ENCODE measurements at regions not wholly inside any gene's neighbourhood (a gene's known extent, or its start where the extent isn't known, plus 50 kb on each side); places are given as distances from the start of the nearest gene placed in this dataset.

DNA sequence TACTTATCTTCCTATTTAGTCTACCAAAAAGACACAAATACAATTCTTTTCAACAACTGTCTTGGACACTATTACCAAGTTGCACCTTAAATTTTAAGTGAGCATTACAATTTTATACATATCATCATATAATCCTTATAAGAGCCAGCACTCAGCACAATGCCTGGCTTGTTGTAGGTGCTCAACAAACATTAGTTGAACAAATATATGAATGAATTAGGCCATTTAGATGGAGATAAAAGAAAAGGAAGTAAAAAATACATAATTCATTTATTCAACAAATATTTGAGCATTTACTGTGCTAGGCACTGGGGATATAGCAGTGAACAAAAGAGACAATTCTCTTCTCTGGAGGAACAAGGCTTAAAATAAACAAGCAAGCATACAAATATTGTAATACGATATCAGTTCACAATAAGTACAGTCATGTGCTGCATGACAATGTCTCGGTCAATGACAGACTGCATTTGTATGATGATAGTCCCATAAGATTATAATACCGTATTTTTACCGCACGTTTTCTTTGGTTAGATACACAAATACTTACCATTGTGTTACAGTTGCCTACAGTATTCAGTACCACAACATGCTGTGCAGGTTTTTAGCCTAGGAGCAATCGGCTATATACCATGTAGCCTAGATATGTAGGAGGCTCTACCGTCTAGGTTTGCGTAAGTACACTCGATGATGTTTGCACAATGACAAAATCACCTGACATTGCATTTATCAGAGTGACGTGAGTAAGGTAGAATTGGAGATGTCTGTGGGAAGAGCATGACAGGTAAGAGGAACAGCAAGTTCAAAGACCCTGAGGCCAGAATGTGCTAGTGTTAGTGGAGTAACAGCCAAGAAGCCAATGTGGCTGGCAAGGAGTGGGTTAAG is 86.4 kb upstream of the HS3ST2 start:
- Mint-ChIP-seq H3K27ac (no peak overlapping the region), H3K9me3 (no peaks in the 10 kb centered on the region), H3K27me3 (peaks cover 30% of the 10 kb centered on the region), H3K4me3 (no peak overlapping the region), H3K36me3 (no peaks in the 10 kb centered on the region), H3K4me1 (peaks cover 4% of the 10 kb centered on the region)
- ATAC-seq: no peak

DNA sequence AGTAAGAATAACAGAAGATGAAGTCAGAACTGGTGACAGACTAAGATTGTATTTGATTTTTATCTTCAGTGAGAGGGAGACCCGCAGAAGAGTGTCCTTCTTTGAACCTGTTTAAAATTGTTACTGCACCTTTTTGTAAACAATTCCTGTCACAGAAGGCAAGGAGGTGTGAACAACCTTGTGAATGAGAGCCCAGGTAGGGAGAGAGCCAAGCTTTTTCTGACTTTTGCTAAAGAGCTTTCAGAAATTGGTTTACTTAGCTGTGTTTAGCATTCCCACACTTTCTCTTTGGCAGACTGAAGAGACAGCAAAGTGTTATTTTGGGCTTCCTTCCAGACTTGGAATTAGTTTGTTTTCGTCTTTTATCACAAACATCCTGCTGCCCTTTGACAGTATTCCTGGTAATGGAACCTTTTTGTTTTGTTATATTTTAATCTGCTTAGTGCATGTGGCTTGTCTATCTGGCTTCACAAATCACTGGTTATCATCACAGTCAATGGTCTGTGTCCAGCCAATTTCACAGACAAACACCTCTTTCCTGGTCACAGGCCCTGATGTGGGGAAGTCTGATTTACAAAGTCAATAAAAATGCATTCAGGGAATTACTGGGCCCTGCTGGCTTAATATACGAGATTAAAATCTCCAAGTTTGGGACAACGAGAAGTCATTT is 85.7 kb upstream of the HS3ST2 start:
- Mint-ChIP-seq H3K9me3 (no peaks in the 10 kb centered on the region), H3K4me1 (peaks cover 6% of the 10 kb centered on the region), H3K4me3 (no peak overlapping the region), H3K36me3 (no peaks in the 10 kb centered on the region), H3K27ac (no peak overlapping the region), H3K27me3 (peaks cover 30% of the 10 kb centered on the region)
- ATAC-seq: no peak

DNA sequence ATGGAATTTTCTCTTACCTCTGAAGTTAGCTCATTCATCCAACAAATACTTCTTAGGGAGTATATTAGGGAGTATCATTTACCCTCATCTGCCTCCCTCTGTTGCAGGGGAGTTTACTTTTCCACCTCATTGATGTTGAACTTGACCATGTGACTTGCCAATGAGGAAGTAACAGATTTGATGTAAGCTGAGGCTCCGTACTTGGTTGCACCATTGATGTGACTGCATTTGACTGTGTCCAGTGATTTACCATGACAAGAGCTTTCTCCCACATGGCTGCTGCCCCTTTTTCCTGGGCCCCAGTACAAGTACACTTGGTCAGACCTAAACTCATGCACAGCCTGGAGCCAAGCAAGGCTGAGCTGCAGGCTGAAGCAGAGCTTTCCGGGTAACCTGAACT is 81.6 kb upstream of the HS3ST2 start:
- Mint-ChIP-seq H3K4me1 (peaks cover 6% of the 10 kb centered on the region), H3K9me3 (no peaks in the 10 kb centered on the region), H3K27ac (no peak overlapping the region), H3K36me3 (no peaks in the 10 kb centered on the region), H3K27me3 (peaks cover 13% of the 10 kb centered on the region), H3K4me3 (no peak overlapping the region)
- ATAC-seq: peak; percentile 24

DNA sequence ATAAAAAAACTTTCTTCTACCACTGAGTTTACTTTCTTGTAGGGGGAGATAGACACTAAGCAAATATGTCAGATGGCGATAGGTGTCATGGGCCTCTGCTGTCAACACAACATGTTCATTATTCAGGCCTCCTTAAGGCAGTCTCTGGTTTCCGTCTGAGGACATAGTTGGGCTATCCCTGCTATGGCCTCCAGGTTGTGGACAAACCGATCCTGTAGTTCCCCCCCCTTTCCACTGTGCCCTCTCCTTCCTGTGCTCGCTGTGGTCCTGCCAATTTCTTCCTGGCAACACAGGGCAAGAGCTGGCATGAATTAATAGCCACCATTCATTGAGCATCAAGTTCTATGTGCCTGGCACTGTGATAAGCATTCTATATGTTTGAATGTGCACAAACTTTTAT is 81.0 kb upstream of the HS3ST2 start:
- peaks cover 6% of the 10 kb centered on the region for H3K4me1 Mint-ChIP-seq
- no peaks in the 10 kb centered on the region for H3K9me3 Mint-ChIP-seq
- no peak overlapping the region for H3K27ac Mint-ChIP-seq
- peaks cover 17% of the 10 kb centered on the region for H3K27me3 Mint-ChIP-seq
- no peak for ATAC-seq
- no peak overlapping the region for H3K4me3 Mint-ChIP-seq
- no peaks in the 10 kb centered on the region for H3K36me3 Mint-ChIP-seq

DNA sequence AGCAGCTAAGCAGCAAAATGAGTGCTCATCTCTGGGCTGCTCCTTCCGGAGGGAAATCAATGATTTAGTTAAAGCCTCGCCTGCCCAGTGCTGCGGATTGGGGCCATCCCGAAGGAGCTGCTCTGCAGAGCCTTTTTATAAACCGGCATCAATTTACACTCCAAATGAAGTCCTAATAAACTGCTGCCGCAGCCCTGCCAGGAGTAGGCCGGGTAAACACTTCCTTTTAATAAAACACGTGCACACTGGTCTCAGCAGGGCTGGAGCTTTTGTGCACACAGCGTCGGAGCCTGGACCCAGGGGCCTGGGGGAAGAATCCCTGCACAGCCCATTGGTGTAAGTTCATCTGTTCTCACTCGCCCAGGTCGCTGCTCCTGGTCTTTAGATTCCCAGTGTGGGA is 79.6 kb upstream of the HS3ST2 start:
- Mint-ChIP-seq H3K36me3 (no peaks in the 10 kb centered on the region), H3K4me3 (no peak overlapping the region), H3K4me1 (peaks cover 11% of the 10 kb centered on the region), H3K27ac (no peak overlapping the region), H3K27me3 (peaks cover 17% of the 10 kb centered on the region), H3K9me3 (no peaks in the 10 kb centered on the region)
- ATAC-seq: no peak

DNA sequence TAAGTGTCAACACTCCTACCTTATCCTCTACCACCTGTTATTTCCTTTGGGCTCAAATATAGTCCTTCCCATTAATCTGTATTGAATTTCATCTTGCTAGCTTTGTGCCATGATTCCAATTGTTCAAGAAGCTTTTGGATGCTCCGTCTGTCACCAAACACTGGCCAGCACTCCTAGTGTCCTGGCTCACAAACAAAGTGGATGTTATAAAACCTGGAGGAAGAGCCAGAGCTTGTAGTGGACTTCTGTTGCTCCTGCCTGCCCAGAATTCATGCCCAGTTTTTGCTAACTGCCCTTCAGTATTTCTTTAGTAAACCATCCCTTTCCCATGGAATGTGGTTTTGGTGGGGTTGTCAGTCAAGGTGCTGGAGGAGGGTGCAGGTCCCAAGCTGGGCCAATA is 77.2 kb upstream of the HS3ST2 start:
- Mint-ChIP-seq H3K4me3 (no peak overlapping the region), H3K4me1 (peaks cover 11% of the 10 kb centered on the region), H3K27ac (no peak overlapping the region), H3K36me3 (no peaks in the 10 kb centered on the region), H3K27me3 (peaks cover 21% of the 10 kb centered on the region), H3K9me3 (no peaks in the 10 kb centered on the region)
- ATAC-seq: no peak

DNA sequence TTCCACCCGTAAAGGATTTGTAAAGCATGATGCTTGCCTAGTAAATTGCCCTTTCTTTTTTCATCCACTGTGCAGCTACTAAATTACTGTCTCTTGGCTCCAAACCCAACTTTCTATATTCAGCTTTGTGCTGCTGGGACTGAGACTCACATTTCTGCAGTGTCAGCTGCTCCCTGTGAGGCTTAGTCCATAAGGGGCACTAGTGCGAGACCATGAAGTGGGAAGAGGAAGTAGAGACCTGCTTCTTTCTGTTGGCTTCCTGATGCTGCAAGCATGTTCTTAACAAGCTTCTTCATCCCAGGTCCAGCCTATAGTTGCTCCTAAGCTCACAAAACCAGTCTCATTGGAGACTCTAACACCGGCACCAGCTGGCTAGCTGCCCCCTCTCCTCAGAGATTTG is 74.9 kb upstream of the HS3ST2 start:
- Mint-ChIP-seq H3K4me1 (peaks cover 5% of the 10 kb centered on the region), H3K27me3 (peaks cover 19% of the 10 kb centered on the region), H3K36me3 (no peaks in the 10 kb centered on the region), H3K4me3 (no peak overlapping the region), H3K27ac (no peak overlapping the region), H3K9me3 (peaks cover 12% of the 10 kb centered on the region)
- no peak for ATAC-seq

DNA sequence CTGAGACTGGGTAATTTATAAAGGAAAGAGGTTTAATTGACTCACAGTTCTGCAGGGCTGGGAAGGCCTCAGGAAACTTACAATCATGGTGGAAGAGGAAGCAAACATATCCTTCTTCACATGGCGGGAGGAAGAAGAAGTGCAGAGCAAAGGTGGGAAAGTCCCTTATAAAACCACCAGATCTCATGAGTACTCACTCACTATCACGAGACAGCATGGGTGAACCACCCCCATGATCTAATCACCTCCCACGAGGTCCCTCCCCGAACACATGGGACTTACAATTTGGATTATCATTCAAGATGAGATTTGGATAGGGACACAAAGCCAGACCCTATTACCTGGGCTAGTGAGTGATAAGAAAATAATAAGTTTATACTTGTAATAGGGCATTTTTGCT is 70.6 kb upstream of the HS3ST2 start:
- Mint-ChIP-seq H3K27me3 (peaks cover 29% of the 10 kb centered on the region), H3K27ac (no peak overlapping the region), H3K36me3 (no peaks in the 10 kb centered on the region), H3K4me1 (peaks cover 5% of the 10 kb centered on the region), H3K9me3 (peaks cover 17% of the 10 kb centered on the region), H3K4me3 (no peak overlapping the region)
- ATAC-seq: no peak

DNA sequence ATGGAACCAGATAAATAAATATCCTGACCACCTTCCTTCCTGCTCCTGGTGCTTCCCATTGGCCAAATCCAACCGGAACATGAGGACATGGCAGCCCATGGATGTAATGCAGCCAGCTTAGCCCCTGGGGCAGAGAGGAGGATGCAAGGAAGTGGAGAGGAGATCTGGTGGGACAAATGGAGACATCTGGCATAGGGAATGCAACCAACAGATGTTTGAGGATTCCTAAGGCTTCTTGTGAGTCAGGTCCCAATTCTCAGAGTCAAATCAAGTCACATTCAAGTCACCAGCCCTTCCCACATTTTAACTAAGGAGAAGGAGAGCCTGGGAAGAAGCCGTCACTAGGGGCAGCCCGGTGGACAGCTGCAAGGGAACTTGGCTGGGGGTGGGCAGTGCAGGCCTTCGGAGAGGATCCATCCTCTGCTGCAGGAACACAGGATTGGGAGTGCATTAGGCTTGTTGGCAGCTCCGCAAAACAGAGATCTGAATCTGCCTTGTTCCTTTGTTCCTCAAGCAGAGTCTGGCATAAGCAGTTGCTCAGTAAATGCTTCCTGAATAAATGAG is 62.8 kb upstream of the HS3ST2 start:
- Mint-ChIP-seq H3K4me1 (no peaks in the 10 kb centered on the region), H3K27ac (no peak overlapping the region), H3K36me3 (no peaks in the 10 kb centered on the region), H3K4me3 (no peak overlapping the region), H3K27me3 (peaks cover 23% of the 10 kb centered on the region), H3K9me3 (peaks cover 3% of the 10 kb centered on the region)
- no peak for ATAC-seq

DNA sequence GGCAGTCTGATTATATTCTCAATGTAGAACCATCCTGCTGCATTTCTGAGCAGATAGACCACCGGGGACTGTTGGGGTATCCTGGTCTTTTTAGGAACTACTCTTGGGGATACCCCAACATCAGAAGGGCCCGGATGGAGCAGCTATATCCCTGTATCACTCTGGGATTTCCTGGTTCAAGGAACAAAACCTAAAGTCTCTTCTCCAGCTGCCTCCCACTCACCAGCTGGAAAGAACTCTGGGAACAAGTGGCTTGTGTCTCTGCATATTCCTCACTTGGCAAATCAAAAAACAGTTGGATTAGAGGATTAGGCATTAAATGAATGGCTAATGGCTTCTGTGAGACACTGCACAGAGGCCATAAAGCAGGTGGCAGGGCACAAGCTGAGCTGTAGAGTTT is 62.3 kb upstream of the HS3ST2 start:
- H3K9me3 Mint-ChIP-seq: no peaks in the 10 kb centered on the region
- no peaks in the 10 kb centered on the region for H3K36me3 Mint-ChIP-seq
- ATAC-seq: no peak
- H3K4me1 Mint-ChIP-seq: no peaks in the 10 kb centered on the region
- H3K27me3 Mint-ChIP-seq: peaks cover 18% of the 10 kb centered on the region
- no peak overlapping the region for H3K27ac Mint-ChIP-seq
- H3K4me3 Mint-ChIP-seq: no peak overlapping the region

DNA sequence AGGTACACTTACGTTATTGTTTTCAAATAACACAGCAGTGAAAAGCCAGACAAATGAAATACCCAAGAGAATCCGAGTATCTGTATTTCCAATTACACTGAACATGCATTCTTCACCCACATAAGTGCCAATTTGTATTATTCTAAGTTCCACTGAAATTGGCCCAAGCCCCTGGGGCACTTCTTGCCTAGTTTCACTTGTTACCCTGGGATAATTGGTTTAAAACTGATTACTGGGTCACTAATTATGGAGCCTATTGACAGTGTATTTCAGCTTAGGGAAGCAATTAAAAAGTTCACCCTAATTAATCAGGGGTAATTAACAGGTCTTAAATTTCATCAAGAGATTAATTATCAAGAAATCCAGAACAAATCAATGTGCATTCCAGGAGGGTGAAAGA is 60.5 kb upstream of the HS3ST2 start:
- no peaks in the 10 kb centered on the region for H3K4me1 Mint-ChIP-seq
- H3K9me3 Mint-ChIP-seq: no peaks in the 10 kb centered on the region
- H3K27ac Mint-ChIP-seq: no peak overlapping the region
- ATAC-seq: no peak
- no peak overlapping the region for H3K4me3 Mint-ChIP-seq
- peaks cover 10% of the 10 kb centered on the region for H3K27me3 Mint-ChIP-seq
- H3K36me3 Mint-ChIP-seq: no peaks in the 10 kb centered on the region

DNA sequence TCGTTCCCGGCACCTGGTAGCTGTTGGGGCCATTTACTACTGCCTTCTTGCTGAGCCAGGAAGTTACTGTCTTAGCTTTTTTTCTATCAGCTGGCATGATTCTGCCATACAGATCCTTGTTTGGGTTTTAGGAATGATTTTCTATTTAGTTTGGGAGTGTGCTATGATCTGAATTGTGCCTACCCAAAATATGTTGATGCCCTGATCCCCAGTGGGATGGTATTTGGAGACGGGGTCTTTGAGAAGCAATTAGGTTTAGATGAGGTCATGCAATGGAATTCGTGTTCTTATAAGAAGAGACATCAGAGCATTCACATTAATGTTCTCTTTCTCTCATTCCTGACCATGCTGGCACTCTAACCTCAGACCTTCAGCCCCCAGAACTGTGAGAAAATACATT is 59.4 kb upstream of the HS3ST2 start:
- H3K27me3 Mint-ChIP-seq: peaks cover 7% of the 10 kb centered on the region

DNA sequence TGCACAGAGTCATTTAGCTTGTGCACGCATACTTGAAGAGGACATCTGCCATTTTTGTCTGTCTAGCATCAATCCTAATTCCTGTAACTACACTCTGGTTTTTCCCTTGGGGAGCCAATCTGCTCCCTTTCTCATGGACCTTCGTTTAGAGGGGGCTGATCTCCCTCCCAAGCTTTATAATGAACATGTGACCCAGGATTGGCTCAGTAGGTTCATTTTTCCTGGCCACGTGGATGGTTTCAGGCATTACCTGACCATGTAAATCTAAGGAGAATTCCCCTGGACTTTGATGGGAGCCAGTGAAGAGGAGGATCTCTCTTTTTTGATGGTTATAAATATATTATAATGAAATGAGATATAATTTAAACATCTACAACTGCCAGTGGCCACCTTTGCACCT is 56.8 kb upstream of the HS3ST2 start:
- ATAC-seq: no peak
- no peak overlapping the region for H3K4me3 Mint-ChIP-seq
- no peaks in the 10 kb centered on the region for H3K9me3 Mint-ChIP-seq
- H3K4me1 Mint-ChIP-seq: no peaks in the 10 kb centered on the region
- no peaks in the 10 kb centered on the region for H3K36me3 Mint-ChIP-seq
- peaks cover 7% of the 10 kb centered on the region for H3K27me3 Mint-ChIP-seq
- H3K27ac Mint-ChIP-seq: no peak overlapping the region

More for the DNA sequence above, 59.4 kb upstream of the HS3ST2 start:
- Mint-ChIP-seq H3K4me3 (no peak overlapping the region), H3K27ac (no peak overlapping the region), H3K36me3 (no peaks in the 10 kb centered on the region), H3K4me1 (no peaks in the 10 kb centered on the region), H3K9me3 (no peaks in the 10 kb centered on the region)
- ATAC-seq: no peak

DNA sequence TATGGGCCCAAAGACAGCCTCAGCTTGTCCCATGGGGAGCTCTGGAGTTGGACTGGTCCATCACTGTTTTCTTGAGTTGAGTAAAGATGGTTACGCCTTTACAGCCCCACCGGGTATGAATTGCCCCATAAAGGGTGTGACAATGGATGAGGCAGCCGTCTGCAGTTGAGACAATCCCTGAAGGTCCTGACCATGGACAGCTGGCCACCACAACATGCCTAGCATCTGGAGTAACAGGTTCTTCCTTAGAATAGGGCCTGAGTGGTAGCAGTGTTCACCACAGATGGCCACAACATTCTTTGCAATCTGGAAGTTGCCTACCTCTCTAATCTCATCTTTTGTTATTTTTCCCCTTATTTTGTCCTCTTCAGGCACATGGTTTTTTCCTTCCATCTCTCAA is 51.5 kb upstream of the HS3ST2 start:
- Mint-ChIP-seq H3K27me3 (peaks cover 8% of the 10 kb centered on the region), H3K9me3 (no peaks in the 10 kb centered on the region), H3K27ac (no peak overlapping the region), H3K4me1 (no peaks in the 10 kb centered on the region), H3K36me3 (no peaks in the 10 kb centered on the region), H3K4me3 (no peak overlapping the region)
- no peak for ATAC-seq

DNA sequence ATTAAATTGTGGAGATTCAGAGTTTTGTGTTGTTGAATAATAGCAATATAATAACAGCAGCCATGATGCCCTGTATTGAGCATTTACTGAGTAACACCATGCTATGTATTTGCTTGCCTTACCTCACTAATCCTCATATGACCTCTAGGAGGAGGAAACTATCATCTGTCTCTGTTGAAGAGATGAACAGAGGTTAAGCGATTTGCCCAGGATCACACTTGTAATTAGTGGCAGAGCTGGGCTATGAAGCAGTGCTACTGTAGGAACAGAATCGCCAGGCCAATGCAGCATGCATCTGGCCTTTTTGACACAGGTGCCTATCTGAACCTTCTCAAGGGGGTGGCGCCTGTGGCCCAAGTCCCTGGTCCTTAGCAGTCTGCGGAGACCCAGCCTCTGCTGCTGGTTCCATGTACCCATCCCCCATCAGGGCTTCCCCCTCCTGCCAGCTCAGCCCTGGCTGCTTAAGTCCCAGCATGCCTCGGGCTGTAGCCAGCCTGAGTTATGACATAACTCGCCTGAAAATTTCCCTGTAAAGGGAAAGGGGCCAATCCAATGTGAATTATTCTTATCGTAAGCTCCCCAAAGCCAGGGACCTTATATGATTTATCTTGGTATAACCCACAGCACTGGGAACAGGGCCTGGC is 50.4 kb upstream of the HS3ST2 start:
- Mint-ChIP-seq H3K9me3 (no peaks in the 10 kb centered on the region), H3K27ac (no peak overlapping the region), H3K4me1 (no peaks in the 10 kb centered on the region), H3K27me3 (peaks cover 6% of the 10 kb centered on the region), H3K36me3 (no peaks in the 10 kb centered on the region), H3K4me3 (no peak overlapping the region)
- ATAC-seq: no peak
